ENCODE measurements at regions not wholly inside any gene's neighbourhood (a gene's known extent, or its start where the extent isn't known, plus 50 kb on each side); places are given as distances from the start of the nearest gene placed in this dataset.

DNA sequence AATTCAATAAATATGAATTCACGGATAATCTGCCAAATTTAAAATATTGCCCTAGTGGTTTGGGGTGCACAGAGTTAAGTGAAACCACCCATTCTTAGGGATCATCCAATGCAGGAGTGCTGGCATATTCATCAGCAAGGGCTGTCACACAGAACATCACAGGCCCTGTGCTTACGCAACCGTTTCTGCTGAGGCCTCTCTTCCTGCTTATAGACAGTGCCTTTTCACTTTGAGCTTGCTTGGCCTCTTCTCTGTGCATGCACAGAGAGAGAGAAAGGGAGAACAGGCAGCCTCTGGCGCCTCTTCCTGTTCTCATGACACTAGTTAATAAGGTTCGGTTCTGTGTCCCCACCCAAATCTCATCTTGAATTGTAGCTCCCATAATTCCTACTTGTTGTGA lies 366.3 kb downstream of the ICE1 start:
- Histone ChIP-seq H3K27ac (no peak overlapping the region), H3K36me3 (no peaks in the 10 kb centered on the region), H3K4me3 (replicated peaks in 1 of 3) (no peak overlapping the region), H3K9me3 (no peaks in the 10 kb centered on the region), H3K4me1 (no peaks in the 10 kb centered on the region), H3K27me3 (no peaks in the 10 kb centered on the region)
- 88 to 93% methylated on average over 5 of the region's 5 CpGs for WGBS, 2 donors
- no peak for DNase-seq
- TF ChIP-seq, protein P1, sequence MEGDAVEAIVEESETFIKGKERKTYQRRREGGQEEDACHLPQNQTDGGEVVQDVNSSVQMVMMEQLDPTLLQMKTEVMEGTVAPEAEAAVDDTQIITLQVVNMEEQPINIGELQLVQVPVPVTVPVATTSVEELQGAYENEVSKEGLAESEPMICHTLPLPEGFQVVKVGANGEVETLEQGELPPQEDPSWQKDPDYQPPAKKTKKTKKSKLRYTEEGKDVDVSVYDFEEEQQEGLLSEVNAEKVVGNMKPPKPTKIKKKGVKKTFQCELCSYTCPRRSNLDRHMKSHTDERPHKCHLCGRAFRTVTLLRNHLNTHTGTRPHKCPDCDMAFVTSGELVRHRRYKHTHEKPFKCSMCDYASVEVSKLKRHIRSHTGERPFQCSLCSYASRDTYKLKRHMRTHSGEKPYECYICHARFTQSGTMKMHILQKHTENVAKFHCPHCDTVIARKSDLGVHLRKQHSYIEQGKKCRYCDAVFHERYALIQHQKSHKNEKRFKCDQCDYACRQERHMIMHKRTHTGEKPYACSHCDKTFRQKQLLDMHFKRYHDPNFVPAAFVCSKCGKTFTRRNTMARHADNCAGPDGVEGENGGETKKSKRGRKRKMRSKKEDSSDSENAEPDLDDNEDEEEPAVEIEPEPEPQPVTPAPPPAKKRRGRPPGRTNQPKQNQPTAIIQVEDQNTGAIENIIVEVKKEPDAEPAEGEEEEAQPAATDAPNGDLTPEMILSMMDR (IDR thresholded peaks at IDR 0.05), result no peak
- intact Hi-C loops (cut with DNase I), result no loop called here

DNA sequence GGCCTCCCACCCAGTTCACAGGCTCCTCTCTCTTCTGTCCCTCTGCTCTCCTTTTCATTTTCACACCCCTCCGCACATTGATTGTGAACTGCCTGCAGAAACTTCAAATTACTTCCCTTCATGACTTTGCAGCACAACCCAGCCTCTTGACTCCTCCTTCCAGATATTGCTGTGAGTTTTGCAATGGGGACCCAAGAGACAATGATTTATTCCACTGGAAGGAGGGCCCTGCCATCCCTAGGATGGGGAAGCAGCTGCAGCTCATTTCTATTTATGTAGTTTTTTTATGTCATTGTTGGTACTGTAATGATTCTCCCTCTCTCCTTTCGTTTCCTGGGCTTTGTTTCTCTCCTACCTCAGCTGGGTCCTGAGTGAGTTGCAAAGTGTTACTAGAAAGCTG lies 364.9 kb downstream of the ICE1 start:
- no peaks in the 10 kb centered on the region for H3K27me3 ChIP-seq
- no peak overlapping the region for H3K27ac ChIP-seq
- no peaks in the 10 kb centered on the region for H3K36me3 ChIP-seq
- no peaks in the 10 kb centered on the region for H3K9me3 ChIP-seq
- intact Hi-C loops (cut with DNase I), result no loop called here
- no peaks in the 10 kb centered on the region for H3K4me1 ChIP-seq
- 87 to 91% methylated on average over 2 of the region's 2 CpGs for WGBS, 2 donors
- H3K4me3 ChIP-seq (replicated peaks in 1 of 3), result no peak overlapping the region
- DNase-seq, result no peak
- no peak for TF ChIP-seq POLR2A (IDR thresholded peaks at IDR 0.05)
- TF ChIP-seq, protein P1 (IDR thresholded peaks at IDR 0.05), result no peak

DNA sequence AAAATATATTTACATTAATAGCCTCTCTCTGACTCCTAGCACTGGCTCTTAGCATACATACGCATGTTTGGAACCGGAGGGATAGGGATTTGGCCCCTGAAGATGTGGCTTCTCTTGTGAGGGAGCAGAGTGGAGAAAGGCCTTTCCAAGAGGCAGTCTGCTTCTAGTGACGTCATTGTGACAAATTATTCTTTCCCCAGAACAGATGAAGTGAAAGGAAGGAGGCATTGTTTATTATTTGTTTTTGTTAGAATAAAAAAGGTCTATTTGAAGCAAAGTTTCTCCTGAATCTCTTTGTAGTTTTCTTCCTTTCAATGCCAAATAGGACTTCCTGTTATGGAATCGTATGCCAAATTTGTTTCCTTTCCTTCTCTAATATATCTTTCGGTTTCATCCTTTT lies 361.6 kb downstream of the ICE1 start:
- H3K4me1 ChIP-seq, result no peaks in the 10 kb centered on the region
- H3K27ac ChIP-seq, result no peak overlapping the region
- 61 to 68% methylated on average over 5 of the region's 5 CpGs for WGBS, 2 donors
- intact Hi-C loops (cut with DNase I), result no loop called here
- DNase-seq, result no peak
- H3K27me3 ChIP-seq, result no peaks in the 10 kb centered on the region
- no peak overlapping the region for H3K4me3 ChIP-seq (replicated peaks in 1 of 3)
- TF ChIP-seq, protein P1 (IDR thresholded peaks at IDR 0.05), result no peak
- no peak for TF ChIP-seq POLR2A (IDR thresholded peaks at IDR 0.05)
- H3K36me3 ChIP-seq, result no peaks in the 10 kb centered on the region
- H3K9me3 ChIP-seq, result no peaks in the 10 kb centered on the region

DNA sequence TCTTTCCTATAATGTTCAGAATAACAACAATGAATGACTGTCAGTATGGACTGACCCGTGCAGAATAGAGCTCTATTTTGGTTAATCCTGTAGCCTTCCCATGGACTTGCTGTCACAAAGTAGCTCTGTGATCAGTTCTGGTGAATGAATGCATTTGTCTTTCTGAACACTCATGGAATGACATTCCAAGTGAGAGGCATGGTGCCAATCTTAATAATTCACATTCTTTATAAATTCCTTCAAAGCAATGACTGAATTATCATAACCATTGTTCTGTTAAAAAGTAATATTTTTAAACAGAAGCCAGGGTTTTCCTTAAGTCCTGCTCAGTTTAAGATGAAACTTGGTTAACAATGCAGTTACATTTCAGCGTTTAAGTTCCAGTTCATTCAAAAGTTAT lies 360.5 kb downstream of the ICE1 start:
- Histone ChIP-seq H3K36me3 (no peaks in the 10 kb centered on the region), H3K27me3 (no peaks in the 10 kb centered on the region), H3K27ac (no peak overlapping the region), H3K9me3 (no peaks in the 10 kb centered on the region), H3K4me1 (no peaks in the 10 kb centered on the region), H3K4me3 (replicated peaks in 1 of 3) (no peak overlapping the region)
- TF ChIP-seq, protein P1 (IDR thresholded peaks at IDR 0.05), result no peak
- no peak for TF ChIP-seq POLR2A (IDR thresholded peaks at IDR 0.05)
- WGBS, 2 donors, result 74 to 85% methylated on average over 2 of the region's 2 CpGs
- intact Hi-C loops (cut with DNase I), result no loop called here
- DNase-seq, result no peak

DNA sequence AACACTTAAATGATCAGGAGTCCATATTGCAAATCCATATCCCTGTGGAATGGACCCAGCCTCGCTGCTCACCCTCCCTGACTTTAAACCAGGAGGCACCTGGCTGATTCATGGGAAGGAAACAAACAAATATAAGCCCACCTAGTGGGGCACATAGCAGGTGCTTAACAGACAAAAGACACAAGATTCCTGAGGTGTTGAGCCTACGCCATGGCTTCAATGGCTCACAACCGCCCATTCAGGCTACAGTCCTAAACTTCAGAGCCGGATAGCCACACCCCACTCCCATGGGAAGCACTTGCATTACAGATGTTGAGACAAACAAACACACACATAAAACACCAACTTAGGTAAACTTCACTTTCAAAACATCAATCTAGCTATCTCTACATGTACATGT lies 359.9 kb downstream of the ICE1 start:
- H3K27me3 ChIP-seq, result no peaks in the 10 kb centered on the region
- no peak overlapping the region for H3K27ac ChIP-seq
- no peaks in the 10 kb centered on the region for H3K4me1 ChIP-seq
- intact Hi-C loops (cut with DNase I), result no loop called here
- no peaks in the 10 kb centered on the region for H3K9me3 ChIP-seq
- WGBS, 2 donors, result 92 to 93% methylated on average over 4 of the region's 4 CpGs
- no peak overlapping the region for H3K4me3 ChIP-seq (replicated peaks in 1 of 3)
- no peak for TF ChIP-seq POLR2A (IDR thresholded peaks at IDR 0.05)
- no peak for DNase-seq
- no peaks in the 10 kb centered on the region for H3K36me3 ChIP-seq

DNA sequence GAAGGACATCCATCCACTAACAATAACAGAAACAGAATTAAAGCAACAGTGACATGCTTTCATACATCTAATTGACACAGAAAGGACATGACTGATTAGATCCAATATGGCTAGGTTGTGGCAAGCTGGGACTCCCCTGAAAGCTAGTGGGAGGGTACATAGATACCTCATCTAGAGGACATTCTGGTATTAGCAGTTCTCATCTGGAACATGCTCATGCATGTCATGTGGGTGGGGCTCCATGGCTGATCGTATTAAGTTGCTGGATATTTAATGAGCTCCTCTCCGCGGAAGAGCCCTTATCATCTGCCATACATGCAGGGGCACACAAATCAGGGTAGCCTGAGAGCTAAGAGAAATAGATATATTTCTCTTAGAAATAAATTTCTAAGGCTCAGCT lies 358.9 kb downstream of the ICE1 start:
- H3K4me1 ChIP-seq, result no peaks in the 10 kb centered on the region
- H3K9me3 ChIP-seq, result no peaks in the 10 kb centered on the region
- DNase-seq, result no peak
- no peaks in the 10 kb centered on the region for H3K27me3 ChIP-seq
- no peak overlapping the region for H3K27ac ChIP-seq
- no peak overlapping the region for H3K4me3 ChIP-seq (replicated peaks in 1 of 3)
- WGBS, 2 donors, result 87 to 96% methylated on average over 3 of the region's 3 CpGs
- TF ChIP-seq, protein P1 (IDR thresholded peaks at IDR 0.05), result no peak
- no peak for TF ChIP-seq POLR2A (IDR thresholded peaks at IDR 0.05)
- intact Hi-C loops (cut with DNase I), result no loop called here
- H3K36me3 ChIP-seq, result no peaks in the 10 kb centered on the region

Data from thyroid gland (tissue), 4 donors.